GM18861 (cell line): ENCODE measurements at regions not wholly inside any gene's neighbourhood (a gene's known extent, or its start where the extent isn't known, plus 50 kb on each side); places are given as distances from the start of the nearest gene placed in this dataset.

ENCODE experiments used
- ATAC-seq: cut with Tn5 transposase; IDR thresholded peaks from one replicate; pipeline ENCODE4 v1.9.1; 2021; ENCODE audit not compliant: unreplicated experiment

GRCh38 chr15:94882071-94882712 is 650.8 kb downstream of the MCTP2 start:
- ATAC-seq, result no peak

- ATAC-seq, result no peak
Observed at GRCh38 chr15:94887391-94887790, 656.0 kb downstream of the MCTP2 start.

DNA sequence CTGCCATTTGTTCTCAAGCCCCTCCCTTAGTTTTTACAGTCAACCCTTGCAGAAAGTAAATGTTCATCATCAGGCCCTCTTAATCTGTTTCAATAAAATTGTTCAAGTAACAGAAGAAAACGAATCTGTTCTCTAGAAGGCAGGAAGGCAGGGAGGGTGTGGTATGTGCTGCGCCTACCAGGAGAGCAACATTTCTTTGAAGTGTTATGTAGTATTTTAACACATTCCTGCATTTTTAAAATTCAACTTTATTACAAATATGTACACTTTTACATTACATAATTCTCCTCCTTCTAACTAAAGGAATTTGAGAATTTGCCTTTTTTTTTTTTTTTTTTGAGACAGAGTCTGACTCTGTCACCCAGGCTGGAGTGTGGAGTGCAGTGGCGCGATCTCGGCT is 657.8 kb downstream of the MCTP2 start:
- no peak for ATAC-seq

DNA sequence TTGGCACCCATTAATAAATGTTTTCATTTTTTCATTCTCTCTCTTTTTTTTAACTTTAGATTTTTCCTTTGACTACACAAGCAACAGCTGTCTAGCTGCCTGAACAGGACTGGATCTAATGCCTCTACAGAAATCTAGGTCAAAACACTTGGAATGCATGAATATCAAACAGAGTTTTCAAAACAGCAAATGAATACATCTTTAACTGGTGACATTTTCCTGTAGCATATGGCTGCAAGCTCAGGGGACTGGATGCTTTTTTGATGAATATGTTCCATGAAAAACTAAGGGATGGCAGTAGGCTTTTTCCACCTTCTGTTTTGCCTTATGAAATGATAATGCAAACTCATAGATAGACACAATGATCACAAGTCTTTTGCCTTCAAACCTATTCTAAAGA is 661.7 kb downstream of the MCTP2 start:
- ATAC-seq, result no peak

DNA sequence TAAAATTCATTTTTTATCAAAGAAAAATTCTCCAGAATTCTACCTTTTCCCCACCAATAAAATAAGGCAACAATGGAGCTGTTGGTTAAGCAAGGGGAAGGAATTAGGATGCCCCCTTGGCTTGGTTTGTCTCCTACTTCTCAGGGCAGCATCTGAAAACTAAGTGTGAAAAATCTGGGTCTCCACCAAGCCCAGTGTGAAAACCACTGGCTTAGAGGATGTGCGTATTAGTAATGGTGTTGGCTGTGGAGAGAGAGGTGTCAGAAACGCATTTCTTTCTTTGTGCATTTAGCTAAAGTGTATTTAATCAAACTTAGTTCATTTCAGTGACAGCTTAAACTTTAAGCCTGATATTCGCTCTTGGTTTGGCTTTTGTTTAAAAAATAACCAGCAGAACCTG is 662.7 kb downstream of the MCTP2 start:
- ATAC-seq, result no peak

- no peak for ATAC-seq
Observed at GRCh38 chr15:94909510-94909909, 678.1 kb downstream of the MCTP2 start.

DNA sequence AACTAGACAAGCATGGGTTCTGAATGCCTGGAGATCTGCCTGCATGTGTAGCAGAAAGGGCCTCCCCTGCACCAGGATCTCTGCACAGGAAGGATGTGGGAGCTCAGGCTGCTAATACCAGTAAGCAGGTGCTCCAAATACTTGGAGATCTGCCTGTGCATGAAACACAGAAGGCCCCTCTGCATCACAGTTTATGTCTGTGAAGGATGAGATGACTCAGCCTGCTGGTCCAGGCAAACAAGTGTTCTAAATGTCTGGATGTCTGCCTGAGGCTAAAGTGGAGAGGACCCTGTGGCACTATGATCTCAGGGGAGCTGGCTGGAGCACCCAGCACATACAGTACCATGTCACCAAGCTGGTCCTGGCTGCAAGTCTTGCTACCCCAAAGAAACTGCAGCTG is 678.8 kb downstream of the MCTP2 start:
- no peak for ATAC-seq

- no peak for ATAC-seq
Observed at GRCh38 chr15:94912760-94913159, 681.4 kb downstream of the MCTP2 start.

DNA sequence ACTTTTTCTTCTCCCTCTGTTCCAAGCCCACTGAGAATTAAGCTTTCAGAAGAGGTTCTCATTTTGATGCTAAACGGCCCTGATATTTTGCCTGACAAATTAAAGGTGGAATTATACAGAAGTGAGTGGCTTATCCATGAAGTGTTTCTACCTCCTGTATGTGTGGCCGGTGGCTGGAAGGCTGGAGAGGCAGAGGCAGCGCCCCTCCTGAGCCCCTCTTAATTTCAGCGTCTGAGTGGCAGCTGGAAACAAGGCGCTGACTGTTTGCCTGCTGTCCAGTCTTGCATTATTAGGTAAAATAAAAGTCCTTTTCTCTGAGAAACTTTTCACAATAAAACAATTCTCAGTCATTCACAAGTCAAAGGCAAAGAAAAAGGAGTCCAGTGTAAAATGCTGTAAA is 685.7 kb downstream of the MCTP2 start:
- ATAC-seq, result no peak

DNA sequence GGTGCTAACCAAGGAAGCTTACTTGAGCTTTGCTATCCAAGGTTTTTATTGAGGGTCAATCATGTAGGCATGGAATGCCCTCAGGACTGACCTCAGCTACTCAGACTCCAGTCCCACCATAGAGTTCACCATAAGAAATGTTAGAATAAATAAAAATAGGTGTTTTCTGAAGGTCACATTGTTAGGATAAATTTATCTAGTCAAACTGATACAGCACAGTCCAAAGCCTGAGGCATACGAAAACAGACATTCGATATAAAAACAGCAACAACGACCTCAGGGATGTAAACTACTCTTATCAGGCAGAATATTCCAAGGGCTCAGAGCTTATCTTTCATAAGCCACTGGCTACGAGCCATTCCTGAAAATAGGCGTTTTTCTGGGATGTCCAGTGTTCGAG is 690.6 kb downstream of the MCTP2 start:
- ATAC-seq, result no peak

GRCh38 chr15:94924057-94924456 is 692.7 kb downstream of the MCTP2 start:
- no peak for ATAC-seq

DNA sequence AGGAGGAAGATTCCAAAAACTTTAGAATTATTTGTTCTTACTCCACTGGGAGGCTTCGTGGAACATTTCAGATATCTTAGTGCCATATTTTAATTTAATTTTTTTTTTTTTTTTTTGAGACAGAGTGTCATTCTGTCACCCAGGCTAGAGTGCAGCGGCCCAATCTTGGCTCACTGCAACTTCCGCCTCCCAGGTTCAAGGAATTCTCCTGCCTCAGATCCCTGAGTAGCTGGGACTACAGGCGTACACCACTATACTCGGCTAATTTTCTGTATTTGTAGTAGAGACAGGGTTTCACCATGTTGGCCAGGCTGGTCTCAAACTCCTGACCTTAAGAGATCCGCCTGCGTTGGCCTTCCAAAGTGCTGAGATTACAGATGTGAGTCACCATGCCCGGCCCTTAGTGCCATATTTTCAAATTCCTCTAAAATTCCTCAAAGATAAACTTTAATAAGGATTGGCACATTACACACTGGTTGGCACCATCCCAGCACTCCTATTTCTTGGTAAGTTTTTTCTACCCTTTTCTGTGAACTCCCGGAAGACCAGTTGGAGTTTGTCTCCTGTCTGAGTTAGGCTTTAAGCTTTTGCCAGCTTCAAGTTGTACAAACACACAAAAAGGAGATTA is 693.7 kb downstream of the MCTP2 start:
- ATAC-seq, result no peak

DNA sequence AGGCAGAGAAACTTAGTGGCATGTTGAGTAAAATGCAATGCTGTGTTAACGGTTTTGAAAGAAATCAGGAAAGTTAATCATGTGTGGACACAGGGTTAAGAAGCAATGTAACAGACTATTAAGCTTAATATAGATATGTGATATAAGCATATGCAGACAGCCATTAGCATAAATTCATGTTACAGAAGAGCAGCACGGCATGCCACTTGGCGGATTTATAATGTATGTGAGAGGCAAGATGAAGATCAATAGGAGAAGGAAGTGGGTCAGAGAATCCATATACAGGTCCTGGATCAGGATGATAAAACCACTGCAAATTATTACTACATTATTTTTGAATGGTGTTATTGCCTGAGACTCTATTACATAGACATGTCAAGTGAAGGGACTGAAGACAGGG is 694.3 kb downstream of the MCTP2 start:
- ATAC-seq, result no peak

- no peak for ATAC-seq
Observed at GRCh38 chr15:94927003-94927402, 695.6 kb downstream of the MCTP2 start.

GRCh38 chr15:94929282-94929681 is 697.9 kb downstream of the MCTP2 start:
- no peak for ATAC-seq

GRCh38 chr15:94930441-94930840 is 699.1 kb downstream of the MCTP2 start:
- no peak for ATAC-seq

DNA sequence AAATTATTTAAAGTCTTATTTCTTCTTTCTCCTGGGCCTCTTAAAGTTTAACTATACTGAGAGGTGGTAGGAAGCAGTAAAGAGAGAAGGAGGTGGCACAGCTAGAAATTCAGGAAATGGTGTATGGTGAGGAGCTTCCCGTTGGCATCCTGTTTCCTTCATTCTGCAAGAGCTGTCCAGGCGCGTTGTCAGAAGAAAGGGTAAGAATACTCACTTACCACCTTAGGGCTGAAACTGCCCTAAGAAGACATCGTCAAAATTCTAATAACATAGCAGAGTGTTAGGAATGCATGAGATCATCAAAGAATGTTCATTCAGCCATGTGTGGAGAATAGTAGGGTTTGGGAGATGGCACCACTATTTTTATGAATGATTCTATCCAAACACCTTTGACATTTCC is 699.6 kb downstream of the MCTP2 start:
- ATAC-seq, result no peak

- ATAC-seq, result no peak
Observed at GRCh38 chr15:94934440-94934839, 703.1 kb downstream of the MCTP2 start.

DNA sequence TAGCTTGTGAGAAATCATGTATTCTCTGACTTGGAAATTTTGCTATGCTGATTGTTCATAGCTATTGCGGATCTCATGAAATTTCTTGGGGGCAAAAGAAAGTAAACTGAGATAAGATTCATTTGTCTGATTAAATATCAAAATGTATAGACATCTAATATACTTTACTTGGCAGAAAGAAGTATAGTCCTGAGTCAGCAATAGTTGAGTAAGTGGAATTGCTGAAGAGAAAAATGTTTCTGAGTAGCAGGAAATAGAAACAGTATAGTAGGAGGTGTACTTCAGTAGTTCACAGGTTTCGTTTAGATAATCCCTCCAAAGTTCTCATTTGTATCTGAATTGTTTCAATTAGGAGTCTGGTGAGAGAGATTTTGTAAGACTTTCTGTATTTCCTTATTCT is 705.9 kb downstream of the MCTP2 start:
- no peak for ATAC-seq

GRCh38 chr15:94943888-94944287 is 712.5 kb downstream of the MCTP2 start:
- ATAC-seq, result no peak

DNA sequence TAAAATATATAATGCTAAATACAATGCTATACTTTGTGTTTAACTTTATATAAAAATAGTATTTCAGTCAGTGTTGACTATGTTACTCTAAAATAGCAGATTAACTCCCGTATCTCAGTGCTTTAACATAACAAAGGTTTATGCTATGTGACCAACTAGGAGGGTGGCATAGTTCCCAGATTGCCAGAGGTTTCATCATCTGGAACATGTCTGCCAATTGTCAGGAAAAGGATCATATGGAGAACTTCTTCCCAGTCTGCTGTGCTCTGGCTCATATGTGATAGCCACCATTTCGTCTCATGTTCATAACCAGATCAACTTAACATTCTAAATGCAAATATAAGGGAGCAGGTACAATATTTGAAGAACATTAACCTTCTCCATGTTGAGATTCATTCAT is 720.2 kb downstream of the MCTP2 start:
- ATAC-seq, result no peak

- ATAC-seq, result no peak
Observed at GRCh38 chr15:94963953-94964352, 732.6 kb downstream of the MCTP2 start.

DNA sequence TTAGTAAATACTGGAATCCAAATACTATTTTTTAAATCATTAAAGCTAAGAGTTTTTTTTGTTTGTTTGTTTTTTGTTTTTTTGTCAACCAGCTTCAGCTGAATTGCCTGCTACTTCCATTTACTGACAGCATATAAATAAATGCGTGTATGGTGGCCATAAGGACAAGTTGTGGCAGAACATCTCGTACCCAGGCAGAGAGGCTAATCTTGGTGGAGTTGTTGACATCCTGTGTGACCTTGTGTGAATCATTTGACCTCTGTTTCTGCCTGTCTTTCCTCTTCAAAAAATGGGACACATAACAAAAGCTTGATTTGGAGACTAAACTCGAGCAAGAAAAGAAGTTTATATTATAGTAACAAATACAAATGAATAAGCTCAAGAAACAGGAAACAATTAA is 734.2 kb downstream of the MCTP2 start:
- no peak for ATAC-seq
